HCT116 (cell line): ENCODE measurements at regions not wholly inside any gene's neighbourhood (a gene's known extent, or its start where the extent isn't known, plus 50 kb on each side); places are given as distances from the start of the nearest gene placed in this dataset.

Experiments
- ATAC-seq: fragments of 200-7000 bp; cut with Tn5 transposase; 2 replicates; pipeline ENCODE4 v1.9.1; 2020; ENCODE audit warnings: mild to moderate bottlenecking, moderate library complexity
- BruUV-seq: library from RNA; stranded (reverse); fragments of 400-500 nt; replicated peaks from 2 replicates; lab custom pipeline; 2021; lab: Mats Ljungman, UMichigan
- CTCF ChIA-PET: fragments of 300-600 bp; sonication (Branson Sonifier 250); formaldehyde crosslinking; loops from one replicate; lab custom pipeline; 2021; ENCODE audit warnings: antibody characterized with exemption; lab: Charles Lee
- POLR2A ChIA-PET: fragments of 300-600, 350-600 bp; sonication (Branson Sonifier 250); formaldehyde crosslinking; loops from one replicate; lab custom pipeline; 2021; ENCODE audit warnings: antibody characterized with exemption; lab: Charles Lee
- RAD21 ChIA-PET, 2 experiments: fragments of 300-600 bp; sonication (Branson Sonifier 250); formaldehyde crosslinking; loops; one replicate each; lab custom pipeline; 2023; ENCODE audit warnings: low total read pairs in 2 of 2; ENCODE audit not compliant: uncharacterized antibody in 2 of 2, unreplicated experiment in 2 of 2, low non-redundant PET in 1 of 2; lab: Charles Lee
- DNase-seq: peaks from one replicate; pipeline ENCODE4 v3.0.0-alpha.2; 2010; ENCODE audit warnings: low read depth, low spot score
- H2AFZ ChIP-seq: fragments of 200-600 bp; shearing (Covaris generic), sonication (generic); 2 replicates; pipeline ENCODE4 v1.6.1; 2017; ENCODE audit warnings: low read depth, mixed run types, mixed read lengths, antibody characterized with exemption, low read length; ENCODE audit not compliant: poor library complexity, severe bottlenecking
- H3K27ac ChIP-seq: 2 replicates; pipeline ENCODE4 v1.5.1; 2012; ENCODE audit warnings: low read depth, low read length
- H3K27me3 ChIP-seq: fragments of 200-600 bp; sonication (generic); 2 replicates; pipeline ENCODE4 v1.6.1; 2016; ENCODE audit warnings: mixed run types, low read length, mixed read lengths; ENCODE audit not compliant: insufficient read depth
- H3K36me3 ChIP-seq, 2 experiments: fragments of 200-500 bp in 1 of 2; fragments of 200-600 bp in 1 of 2; sonication (Bioruptor generic) in 1 of 2; sonication (generic) in 1 of 2; 2 replicates each; pipeline versions ENCODE4 v1.5.1 to v1.6.1; 2014 to 2016; ENCODE audit warnings: low read length in 2 of 2, inconsistent platforms in 1 of 2, mixed read lengths in 1 of 2, mixed run types in 1 of 2; ENCODE audit not compliant: insufficient read depth in 2 of 2, control insufficient read depth in 1 of 2
- H3K4me1 ChIP-seq, 2 experiments: fragments of 200-600 bp in 1 of 2; sonication (generic) in 1 of 2; 2 replicates each; pipeline versions ENCODE4 v1.5.1 to v1.6.1; 2012 to 2017; ENCODE audit warnings: low read length in 2 of 2, inconsistent platforms in 1 of 2, mild to moderate bottlenecking in 1 of 2, mixed read lengths in 1 of 2, mixed run types in 1 of 2, moderate library complexity in 1 of 2; ENCODE audit not compliant: insufficient read depth in 2 of 2, control insufficient read depth in 1 of 2
- H3K4me2 ChIP-seq: fragments of 200-600 bp; sonication (generic); 2 replicates; pipeline ENCODE4 v1.6.1; 2017; ENCODE audit warnings: mixed run types, low read length, mixed read lengths
- H3K4me3 ChIP-seq, 2 experiments: fragments of 200-600 bp in 1 of 2; sonication (generic) in 1 of 2; replicated peaks in 1 of 2; 2 replicates each; pipeline ENCODE4 v1.5.1; 2011 to 2016; ENCODE audit warnings: low read length in 2 of 2, control low read depth in 1 of 2, low read depth in 1 of 2, mild to moderate bottlenecking in 1 of 2, mixed read lengths in 1 of 2, mixed run types in 1 of 2
- H3K79me2 ChIP-seq: fragments of 200-600 bp; sonication (generic); 2 replicates; pipeline ENCODE4 v1.6.1; 2017; ENCODE audit warnings: mild to moderate bottlenecking, mixed run types, low read length, moderate library complexity, mixed read lengths; ENCODE audit not compliant: insufficient read depth
- H3K9ac ChIP-seq: fragments of 200-600 bp; sonication (generic); 2 replicates; pipeline ENCODE4 v1.6.1; 2016; ENCODE audit warnings: low read length, mixed read lengths
- H3K9me2 ChIP-seq: fragments of 200-600 bp; sonication (generic), shearing (Covaris generic); 2 replicates; pipeline ENCODE4 v1.6.1; 2017; ENCODE audit warnings: mixed run types, mild to moderate bottlenecking, moderate library complexity; ENCODE audit not compliant: insufficient read depth
- H3K9me3 ChIP-seq, 2 experiments: fragments of 200-500 bp in 1 of 2; fragments of 200-600 bp in 1 of 2; sonication (Bioruptor generic) in 1 of 2; sonication (generic) in 1 of 2; 2 replicates each; pipeline ENCODE4 v1.6.1; 2014 to 2017; ENCODE audit warnings: low read length in 2 of 2, mixed read lengths in 2 of 2, inconsistent platforms in 1 of 2, low read depth in 1 of 2, mild to moderate bottlenecking in 1 of 2, mixed run types in 1 of 2, moderate library complexity in 1 of 2; ENCODE audit not compliant: control insufficient read depth in 1 of 2, insufficient read depth in 1 of 2
- H4K20me1 ChIP-seq: fragments of 200-600 bp; sonication (generic), shearing (Covaris generic); 2 replicates; pipeline ENCODE4 v1.6.1; 2017; ENCODE audit warnings: mixed run types, mild to moderate bottlenecking, moderate library complexity; ENCODE audit not compliant: insufficient read depth
- CBX3 ChIP-seq: IDR thresholded peaks from 2 replicates; pipeline ENCODE4 v1.6.1; 2012; ENCODE audit warnings: low read depth
- CEBPB ChIP-seq: IDR thresholded peaks from 2 replicates; pipeline ENCODE4 v1.6.1; 2012; ENCODE audit warnings: low read depth
- ELF1 ChIP-seq: IDR thresholded peaks from 2 replicates; pipeline ENCODE4 v1.6.1; 2012; ENCODE audit warnings: low read depth, borderline replicate concordance
- FOSL1 ChIP-seq: IDR thresholded peaks from 2 replicates; pipeline ENCODE4 v1.6.1; 2012; ENCODE audit warnings: low read depth
- JUND ChIP-seq: IDR thresholded peaks from 2 replicates; pipeline ENCODE4 v1.6.1; 2012
- POLR2A ChIP-seq: IDR thresholded peaks from 2 replicates; pipeline ENCODE4 v1.7.0; 2011; ENCODE audit warnings: borderline replicate concordance; ENCODE audit not compliant: insufficient read depth, insufficient read length; ENCODE audit errors: extremely low read depth
- POLR2AphosphoS5 ChIP-seq: IDR thresholded peaks from 2 replicates; pipeline ENCODE4 v1.6.1; 2011; ENCODE audit warnings: mild to moderate bottlenecking, low read depth, low read length, moderate library complexity
- RAD21 ChIP-seq: IDR thresholded peaks from 2 replicates; pipeline ENCODE4 v1.6.1; 2012; ENCODE audit warnings: low read depth, mild to moderate bottlenecking
- REST ChIP-seq: IDR thresholded peaks from 2 replicates; pipeline ENCODE4 v1.6.1; 2012; ENCODE audit warnings: low read depth
- SIN3A ChIP-seq: IDR thresholded peaks from 2 replicates; pipeline ENCODE4 v1.6.1; 2012; ENCODE audit warnings: low read depth
- YY1 ChIP-seq: IDR thresholded peaks from 2 replicates; pipeline ENCODE4 v1.6.1; 2011; ENCODE audit warnings: low read length, low read depth, moderate library complexity, mild to moderate bottlenecking; ENCODE audit not compliant: insufficient replicate concordance; ENCODE audit errors: extremely low read depth
- ZBTB33 ChIP-seq: IDR thresholded peaks from 2 replicates; pipeline ENCODE4 v1.6.1; 2011; ENCODE audit warnings: mild to moderate bottlenecking, low read length, moderate library complexity; ENCODE audit not compliant: insufficient replicate concordance; ENCODE audit errors: extremely low read depth
- ZFX ChIP-seq: fragments of 450-650 bp; IDR thresholded peaks from 2 replicates; pipeline ENCODE4 v1.6.1; 2017
- intact Hi-C: fragments of 100-400 bp; cut with micrococcal nuclease; formaldehyde crosslinking; loops from 2 replicates; pipeline ENCODE4 v1.10.0; 2022

GRCh38 chr13:83167203-83167602 lies 715.1 kb downstream of the SLITRK1 start:
- no TSS peak for BruUV-seq
- POLR2A ChIA-PET = no interaction called here
- no peaks in the 10 kb centered on the region for H3K9me2 ChIP-seq

GRCh38 chr13:83166550-83166949 lies 715.7 kb downstream of the SLITRK1 start:
- H3K79me2 ChIP-seq = no peaks in the 10 kb centered on the region
- H4K20me1 ChIP-seq = no peaks in the 10 kb centered on the region
- no peak overlapping the region for H3K27ac ChIP-seq
- ChIA-PET CTCF (interaction anchor here (0.5 kb wide), 1 partner anchor 774 kb away, joined by 3 read pairs; no protein-coding TSS in a partner anchor), RAD21 (no interaction called here)
- no peaks in the 10 kb centered on the region; a peak in 1 of 4 replicates for H3K9me3 ChIP-seq
- no peaks in the 10 kb centered on the region for H3K4me1 ChIP-seq
- BruUV-seq = no TSS peak
- TF ChIP-seq ELF1 (no peak), POLR2AphosphoS5 (no peak), POLR2A (no peak), YY1 (no peak), RAD21 (no peak), ZFX (no peak), REST (no peak), FOSL1 (no peak), SIN3A (no peak), JUND (no peak), CBX3 (no peak)
- TF ChIP-seq, all 23 proteins: peak for 0
- no peaks in the 10 kb centered on the region for H3K27me3 ChIP-seq
- POLR2A ChIA-PET = no interaction called here
- H3K4me3 ChIP-seq = no peak overlapping the region
- H3K36me3 ChIP-seq = no peaks in the 10 kb centered on the region
- no peak overlapping the region for H3K4me2 ChIP-seq
- ATAC-seq (no peak), DNase-seq (no peak)
- no peak overlapping the region for H2AFZ ChIP-seq
- H3K9ac ChIP-seq = no peak overlapping the region
- H3K9me2 ChIP-seq = no peaks in the 10 kb centered on the region
- intact Hi-C loops = no loop called here

More at GRCh38 chr13:83167203-83167602, 715.1 kb downstream of the SLITRK1 start:
- intact Hi-C loops = no loop called here
- no peaks in the 10 kb centered on the region for H3K36me3 ChIP-seq
- H3K4me3 ChIP-seq = no peak overlapping the region
- no peak overlapping the region for H3K9ac ChIP-seq
- no peak overlapping the region for H3K27ac ChIP-seq
- H3K4me2 ChIP-seq = no peak overlapping the region
- H3K9me3 ChIP-seq = no peaks in the 10 kb centered on the region; a peak in 1 of 4 replicates
- no peak for ATAC-seq
- CTCF ChIA-PET = no interaction called here
- DNase-seq = no peak
- no peak overlapping the region for H2AFZ ChIP-seq
- RAD21 ChIA-PET = no interaction called here
- no peaks in the 10 kb centered on the region for H3K4me1 ChIP-seq
- H4K20me1 ChIP-seq = no peaks in the 10 kb centered on the region
- no peaks in the 10 kb centered on the region for H3K79me2 ChIP-seq
- no peak for TF ChIP-seq ZBTB33
- TF ChIP-seq CEBPB = no peak
- TF ChIP-seq SIN3A = no peak
- TF ChIP-seq, all 23 proteins: peak for 0
- H3K27me3 ChIP-seq = no peaks in the 10 kb centered on the region
